HEK293 (cell line): ENCODE measurements at regions not wholly inside any gene's neighbourhood (a gene's known extent, or its start where the extent isn't known, plus 50 kb on each side); places are given as distances from the start of the nearest gene placed in this dataset.

Experiments
- CTCF ChIP-seq: fragments of 450-650 bp; formaldehyde crosslinking; IDR thresholded peaks from 2 replicates; pipeline ENCODE4 v1.5.1; 2016; ENCODE audit warnings: missing biosample characterization, missing genetic modification characterization
- FEZF1 ChIP-seq: fragments of 450-650 bp; formaldehyde crosslinking; IDR thresholded peaks from 2 replicates; pipeline ENCODE4 v1.5.1; 2016; ENCODE audit warnings: missing biosample characterization, missing genetic modification characterization
- HOXA7 ChIP-seq: sonication (generic); formaldehyde crosslinking; IDR thresholded peaks from 2 replicates; pipeline ENCODE4 v1.8.1; 2022; ENCODE audit warnings: missing genetic modification reagents, borderline replicate concordance
- PRDM10 ChIP-seq: fragments of 450-650 bp; formaldehyde crosslinking; IDR thresholded peaks from 2 replicates; pipeline ENCODE4 v1.5.1; 2016; ENCODE audit warnings: missing biosample characterization, missing genetic modification characterization
- PRDM4 ChIP-seq: fragments of 450-650 bp; formaldehyde crosslinking; IDR thresholded peaks from 2 replicates; pipeline ENCODE4 v1.5.1; 2017; ENCODE audit warnings: missing biosample characterization, missing genetic modification characterization
- REST ChIP-seq: fragments of 450-650 bp; formaldehyde crosslinking; IDR thresholded peaks from 2 replicates; pipeline ENCODE4 v1.5.1; 2016; ENCODE audit warnings: missing biosample characterization, missing genetic modification characterization
- SETDB1 ChIP-seq: IDR thresholded peaks from one replicate; pipeline ENCODE4 v1.6.1; 2017; ENCODE audit warnings: mild to moderate bottlenecking, low read length, moderate library complexity, mixed read lengths; ENCODE audit not compliant: insufficient read length
- ZBTB10 ChIP-seq: fragments of 450-650 bp; formaldehyde crosslinking; IDR thresholded peaks from 2 replicates; pipeline ENCODE4 v1.5.1; 2016; ENCODE audit warnings: missing biosample characterization, missing genetic modification characterization
- ZNF112 ChIP-seq: fragments of 450-650 bp; formaldehyde crosslinking; IDR thresholded peaks from 2 replicates; pipeline ENCODE4 v1.5.0; 2017; ENCODE audit warnings: missing biosample characterization, missing genetic modification characterization
- ZNF311 ChIP-seq: fragments of 450-650 bp; formaldehyde crosslinking; IDR thresholded peaks from 2 replicates; pipeline ENCODE4 v1.5.1; 2017; ENCODE audit warnings: missing biosample characterization, missing genetic modification characterization, borderline replicate concordance
- ZNF645 ChIP-seq: fragments of 450-650 bp; formaldehyde crosslinking; IDR thresholded peaks from 2 replicates; pipeline ENCODE4; 2016; ENCODE audit warnings: missing biosample characterization, missing genetic modification characterization

- TF ChIP-seq ZNF112 (tag by site-specific recombination): no peak
- TF ChIP-seq ZBTB10: no peak
- TF ChIP-seq ZNF311 (tag by site-specific recombination): no peak
- TF ChIP-seq HOXA7 (CRISPR knock-in tag): no peak
- TF ChIP-seq REST (tag by site-specific recombination): no peak
- no peak for TF ChIP-seq CTCF (tag by site-specific recombination)
- TF ChIP-seq PRDM10 (tag by site-specific recombination): no peak
- no peak for TF ChIP-seq PRDM4
- TF ChIP-seq SETDB1: no peak
- no peak for TF ChIP-seq FEZF1 (tag by site-specific recombination)
- TF ChIP-seq ZNF645 (tag by site-specific recombination): no peak
These were observed 55.8 kb upstream of the FRMD4B start for GRCh38 chr3:69441732-69442131.
